ENCODE measurements at regions not wholly inside any gene's neighbourhood (a gene's known extent, or its start where the extent isn't known, plus 50 kb on each side); places are given as distances from the start of the nearest gene placed in this dataset.
A peak's percentile ranks its signal among the peaks of the same experiment; 100 is the strongest.

- no peak for DNase-seq (ENCODE audit: low read depth)
Measured at GRCh38 chr5:133686566-133686965, 74.2 kb upstream of the FSTL4 start.

DNA sequence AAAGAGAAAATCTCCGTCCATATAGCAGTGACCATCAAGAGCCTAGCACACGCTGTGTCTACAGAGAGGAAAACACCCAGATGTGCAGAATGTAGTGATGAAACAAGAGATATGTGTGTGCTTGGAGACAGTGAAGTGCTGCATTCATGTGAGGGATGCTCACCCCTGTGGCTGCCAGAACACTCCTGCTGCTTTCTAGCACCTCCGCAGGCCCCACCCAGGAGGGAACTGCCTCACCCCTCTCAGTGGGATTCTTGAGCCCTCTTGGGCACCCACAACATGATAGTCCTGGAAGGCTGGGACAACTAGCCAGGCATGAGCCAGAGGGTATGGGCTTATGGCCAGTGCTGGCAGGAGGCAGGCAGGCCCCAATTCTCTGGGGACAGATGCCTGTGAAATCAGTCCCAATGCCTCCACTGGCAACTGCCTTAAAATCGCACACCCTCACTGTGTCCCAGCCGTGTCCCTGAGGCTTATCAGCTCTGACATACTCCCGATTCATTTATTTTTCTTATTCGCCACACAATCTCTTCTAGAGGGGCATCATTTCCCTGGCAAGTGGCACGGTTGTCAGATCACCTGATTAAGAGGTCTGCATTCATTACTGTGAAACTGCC is 73.2 kb upstream of the FSTL4 start:
- no peak for DNase-seq (ENCODE audit: low read depth)

DNA sequence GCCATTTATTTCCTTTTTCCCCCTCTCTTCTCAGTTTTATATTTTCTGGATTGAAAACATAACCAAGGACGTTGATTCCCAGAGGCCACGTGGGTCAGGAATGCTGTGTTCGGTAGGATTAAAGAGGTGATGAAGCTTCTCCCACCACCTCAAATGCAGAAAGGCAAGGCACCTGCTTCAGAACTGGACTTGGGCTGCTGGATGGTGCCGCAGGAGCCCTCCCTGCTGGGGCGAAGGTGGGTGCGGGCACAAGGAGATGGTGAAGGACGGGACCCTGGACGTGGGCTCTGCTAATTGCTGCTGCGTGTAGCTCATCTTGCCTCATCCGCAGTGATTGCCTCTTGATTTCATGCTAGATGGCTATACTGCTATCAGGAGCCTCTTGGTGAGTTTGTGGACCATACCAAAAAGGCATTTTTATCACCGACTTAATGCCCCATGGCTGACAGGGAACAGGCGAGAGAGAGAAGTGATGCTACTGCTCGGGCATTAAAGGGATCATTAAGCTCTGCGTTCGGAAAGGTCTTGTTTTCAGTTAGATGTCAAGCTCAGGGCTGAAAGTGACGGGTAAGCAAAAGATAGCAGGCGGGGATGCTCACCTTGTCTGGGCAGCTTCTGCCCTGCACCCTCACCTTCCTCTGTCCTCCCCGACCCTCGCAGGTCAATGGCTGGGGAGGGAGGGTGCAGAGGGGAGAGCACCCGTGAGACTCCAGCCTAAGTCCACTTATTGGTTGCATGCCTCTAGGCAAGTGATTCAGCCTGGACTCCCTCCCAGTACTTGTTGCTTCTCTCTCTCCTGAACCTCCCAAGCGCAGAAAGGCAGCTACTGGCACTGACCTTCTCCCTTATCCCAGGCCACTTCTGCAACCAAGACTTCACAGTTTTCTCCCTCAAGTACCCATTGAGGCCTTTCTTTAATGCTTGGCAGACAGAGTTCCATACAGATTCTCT is 71.6 kb upstream of the FSTL4 start:
- peak; percentile 3 for DNase-seq (ENCODE audit: low read depth)

DNA sequence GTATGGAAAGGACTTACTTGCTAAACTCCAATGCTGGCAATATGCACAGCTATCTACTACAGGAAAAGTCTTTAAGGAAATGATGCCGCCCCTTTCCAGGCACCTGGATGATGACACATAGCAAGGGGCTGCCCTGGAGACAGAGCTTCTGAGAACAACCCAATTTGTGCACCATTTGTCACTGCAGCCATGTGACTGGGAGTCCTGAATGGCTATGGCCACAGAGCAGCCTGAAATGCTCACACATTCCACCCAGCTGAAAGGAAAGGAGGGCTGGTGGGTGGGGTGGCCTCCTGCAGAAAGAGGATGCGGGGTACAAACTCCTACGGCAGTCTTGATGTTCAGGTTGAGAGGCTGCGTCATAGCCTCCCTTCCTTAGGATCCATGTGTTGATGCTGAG is 70.1 kb upstream of the FSTL4 start:
- DNase-seq (ENCODE audit: low read depth): no peak

DNA sequence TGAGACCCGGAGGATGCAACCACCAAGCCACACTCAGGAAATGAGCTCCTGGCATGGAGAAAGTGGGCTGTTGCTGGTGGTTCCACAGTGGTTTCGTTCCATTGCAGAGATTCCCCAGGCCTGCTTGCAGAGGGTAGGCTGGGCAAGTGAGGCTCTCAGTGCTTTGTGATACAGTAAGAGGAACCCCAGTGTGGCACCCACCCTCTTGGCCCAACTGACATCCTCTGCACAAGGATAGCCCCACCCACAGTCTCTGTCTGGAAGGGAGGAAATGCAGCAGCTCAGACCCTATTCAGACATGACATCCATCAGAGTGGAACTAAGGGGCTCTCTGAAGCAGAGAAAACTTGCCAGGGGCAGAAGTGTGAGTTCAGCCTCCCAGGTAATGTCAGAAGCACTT is 69.6 kb upstream of the FSTL4 start:
- DNase-seq (ENCODE audit: low read depth): no peak

DNA sequence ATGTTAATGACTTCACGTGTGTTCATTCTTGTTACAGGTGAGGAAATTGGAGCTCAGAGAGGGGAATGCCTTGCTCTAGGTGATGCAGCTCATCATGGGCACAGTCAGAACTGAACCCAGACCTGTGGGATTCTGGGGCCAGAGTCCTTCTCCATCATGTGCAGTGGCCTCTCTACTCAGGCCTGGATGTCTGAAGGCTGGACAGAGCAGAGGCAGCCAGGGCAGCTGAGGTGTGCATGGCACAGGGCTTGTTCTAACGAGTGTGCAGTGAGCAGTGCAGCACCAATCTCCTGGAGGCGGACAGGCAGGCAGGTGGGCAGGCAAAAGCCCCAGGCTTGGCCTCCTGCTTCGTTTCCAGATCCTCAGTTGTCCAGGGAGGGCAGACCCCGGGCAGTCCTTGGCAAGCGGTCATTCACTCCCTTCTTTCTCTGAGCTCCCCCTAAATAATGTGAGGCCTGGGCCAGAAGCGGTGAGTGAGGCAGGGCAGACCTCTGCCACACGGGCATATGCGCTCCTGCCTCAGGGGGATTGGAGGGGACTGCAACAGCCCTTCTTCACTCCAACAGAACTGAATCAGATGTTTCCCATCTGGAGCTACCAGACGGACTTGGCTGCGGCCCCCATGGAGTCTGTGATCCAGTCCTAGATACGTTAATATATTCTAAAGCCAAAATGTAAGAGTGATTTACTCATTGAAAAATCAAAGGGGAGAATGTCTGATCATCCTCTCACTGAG is 68.7 kb upstream of the FSTL4 start:
- no peak for DNase-seq (ENCODE audit: low read depth)

DNA sequence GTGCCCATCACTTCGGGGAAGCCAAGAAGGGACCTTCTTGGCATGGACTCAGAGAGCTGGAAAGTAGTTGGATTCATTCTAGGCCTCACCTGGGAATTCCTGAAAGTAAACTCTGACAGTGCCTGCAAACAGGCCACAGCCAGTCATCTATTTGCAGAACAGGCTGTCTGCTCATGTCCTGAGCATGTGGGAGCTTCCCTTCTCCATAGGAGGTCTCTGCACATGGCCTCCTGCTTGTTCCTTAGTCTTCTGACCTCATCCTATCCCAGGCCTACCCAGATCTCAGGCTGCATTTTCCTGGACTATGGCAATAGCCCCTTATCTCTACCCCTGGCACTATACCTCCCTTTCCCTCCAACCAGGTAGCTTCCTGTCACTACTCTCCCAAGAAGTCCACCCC is 67.2 kb upstream of the FSTL4 start:
- no peak for DNase-seq (ENCODE audit: low read depth)

DNA sequence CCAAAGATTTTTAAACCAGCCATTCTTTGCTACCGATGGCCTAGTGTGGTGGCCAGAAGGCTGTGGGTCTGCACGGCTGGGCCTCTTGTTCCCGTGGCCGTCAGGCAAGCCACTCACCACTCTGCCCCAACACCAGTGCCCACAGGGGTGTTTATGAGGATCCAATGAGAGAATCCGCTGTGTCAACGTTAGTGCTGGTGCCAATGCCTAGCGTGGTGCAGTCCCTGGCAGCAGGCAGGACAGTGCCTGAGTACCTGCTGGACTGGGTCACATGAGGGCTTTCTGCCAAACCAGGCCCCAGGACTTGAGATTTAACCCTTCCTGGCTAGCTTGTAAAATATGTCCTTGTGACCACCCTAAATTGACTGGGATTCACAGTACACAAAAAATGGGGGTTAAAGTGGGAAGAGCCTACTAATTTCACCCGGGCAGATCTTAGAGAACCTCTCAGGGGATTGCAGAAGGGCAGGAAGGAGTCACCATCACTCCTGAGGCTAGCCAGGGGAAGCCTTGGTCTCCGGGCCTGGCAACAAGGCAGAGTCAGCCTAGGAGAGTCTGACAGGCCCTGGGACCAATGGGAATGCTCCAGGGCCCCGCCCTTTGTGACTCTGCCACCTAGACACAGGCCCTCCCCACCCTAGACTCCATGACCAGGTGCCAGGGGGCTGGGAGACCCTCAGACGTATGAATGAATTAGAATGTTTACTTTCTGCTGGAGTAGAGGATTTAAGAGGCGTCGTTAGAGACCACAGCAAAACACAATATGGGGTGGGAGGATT is 63.2 kb upstream of the FSTL4 start:
- no peak for DNase-seq (ENCODE audit: low read depth)

DNA sequence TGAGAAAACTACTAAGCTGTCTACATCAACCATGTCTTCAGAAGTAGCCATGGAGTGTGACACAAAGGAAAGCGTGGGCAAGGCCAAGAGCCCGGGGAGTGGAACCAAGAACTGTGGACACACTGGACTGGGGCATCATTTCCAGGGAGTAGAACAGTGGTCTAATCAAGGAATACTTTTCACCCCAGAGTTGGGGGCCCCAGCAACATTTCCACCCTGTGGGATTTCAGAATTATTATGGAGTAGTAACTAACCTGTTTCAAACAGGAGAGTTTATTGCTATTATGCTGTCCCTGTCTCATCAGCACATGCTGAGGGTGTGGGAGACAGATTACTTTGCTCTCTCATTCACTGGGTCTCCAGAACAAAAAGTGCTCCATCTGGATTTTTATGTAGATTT is 58.0 kb upstream of the FSTL4 start:
- DNase-seq (ENCODE audit: low read depth): no peak

- no peak for DNase-seq (ENCODE audit: low read depth)
Measured at GRCh38 chr5:133669472-133669871, 57.1 kb upstream of the FSTL4 start.

DNA sequence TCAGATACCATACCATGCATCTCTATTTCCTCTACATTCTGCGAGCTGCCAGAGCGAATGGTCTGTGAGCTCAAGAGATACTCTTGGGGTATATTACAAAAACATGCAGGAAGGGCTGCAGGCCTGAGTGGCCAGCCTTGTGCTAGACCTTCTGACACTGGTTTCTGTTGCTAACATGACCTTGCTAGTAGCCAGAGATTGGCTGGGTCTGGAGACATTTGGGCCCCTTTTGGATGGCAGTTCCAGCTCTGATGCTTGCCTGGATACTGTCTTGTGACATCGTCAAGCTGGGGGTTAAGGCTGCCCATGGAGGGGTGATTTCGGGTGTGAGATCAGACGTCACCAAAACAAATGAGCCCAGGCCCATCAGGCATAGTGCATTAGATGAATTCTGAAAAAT is 56.1 kb upstream of the FSTL4 start:
- DNase-seq (ENCODE audit: low read depth): no peak

DNA sequence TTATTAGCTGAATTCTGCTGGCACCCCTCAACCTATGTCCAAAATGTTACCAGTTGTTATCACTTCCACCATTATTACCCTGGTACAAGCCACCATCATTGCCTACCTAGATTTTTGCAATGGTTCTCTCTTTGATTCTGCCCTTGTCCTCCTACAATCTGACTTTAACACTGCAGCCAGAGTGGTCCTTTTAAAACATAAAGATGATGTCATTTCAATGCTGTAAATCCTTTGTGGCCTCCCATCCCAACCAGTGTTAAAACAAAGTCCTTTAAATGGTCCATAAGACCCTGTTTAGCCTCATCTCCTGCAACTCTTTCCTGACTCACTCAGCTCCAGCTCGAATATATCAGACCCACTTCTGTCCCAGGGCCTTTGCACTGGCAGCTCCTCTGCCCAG is 54.9 kb upstream of the FSTL4 start:
- no peak for DNase-seq (ENCODE audit: low read depth)

DNA sequence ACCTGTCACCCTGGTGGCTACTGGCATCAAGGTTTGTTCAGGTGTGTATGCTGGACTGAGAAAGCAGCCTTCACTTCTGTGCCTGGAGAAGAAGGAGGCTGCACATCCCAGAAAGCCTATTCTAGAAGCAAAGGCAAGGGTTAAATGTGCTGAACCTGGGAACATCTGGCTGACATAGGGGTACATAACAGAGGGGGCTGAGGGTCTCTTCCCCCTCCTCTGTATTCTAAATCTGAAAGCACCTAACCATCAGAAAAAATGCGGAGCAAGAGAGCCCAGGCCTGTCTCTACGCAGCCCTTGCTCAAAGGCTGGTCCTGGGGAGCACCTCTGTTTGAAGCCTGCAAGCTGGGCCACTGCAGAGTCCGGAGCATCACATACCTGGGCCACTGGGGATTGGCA is 53.2 kb upstream of the FSTL4 start:
- DNase-seq (ENCODE audit: low read depth): no peak

DNA sequence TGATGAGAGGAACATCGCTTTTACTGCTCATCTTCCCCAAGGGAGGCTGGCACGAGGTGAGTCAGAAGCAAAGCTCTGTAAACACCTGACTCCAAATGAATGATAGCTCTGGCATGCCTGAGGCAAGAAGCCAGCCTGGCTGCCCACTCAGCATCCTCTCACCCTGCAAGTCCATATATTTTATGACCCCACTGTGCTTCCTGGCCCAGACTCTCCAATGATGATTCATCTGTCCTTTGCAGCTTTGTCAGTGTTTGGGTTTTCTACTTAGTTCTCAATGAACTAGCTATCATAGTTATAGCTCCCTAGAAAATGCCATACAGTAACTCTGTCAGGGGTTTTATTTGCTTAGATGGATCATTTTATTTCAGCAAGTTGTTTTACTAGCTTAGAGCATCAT is 52.1 kb upstream of the FSTL4 start:
- DNase-seq (ENCODE audit: low read depth): peak; percentile 51

DNA sequence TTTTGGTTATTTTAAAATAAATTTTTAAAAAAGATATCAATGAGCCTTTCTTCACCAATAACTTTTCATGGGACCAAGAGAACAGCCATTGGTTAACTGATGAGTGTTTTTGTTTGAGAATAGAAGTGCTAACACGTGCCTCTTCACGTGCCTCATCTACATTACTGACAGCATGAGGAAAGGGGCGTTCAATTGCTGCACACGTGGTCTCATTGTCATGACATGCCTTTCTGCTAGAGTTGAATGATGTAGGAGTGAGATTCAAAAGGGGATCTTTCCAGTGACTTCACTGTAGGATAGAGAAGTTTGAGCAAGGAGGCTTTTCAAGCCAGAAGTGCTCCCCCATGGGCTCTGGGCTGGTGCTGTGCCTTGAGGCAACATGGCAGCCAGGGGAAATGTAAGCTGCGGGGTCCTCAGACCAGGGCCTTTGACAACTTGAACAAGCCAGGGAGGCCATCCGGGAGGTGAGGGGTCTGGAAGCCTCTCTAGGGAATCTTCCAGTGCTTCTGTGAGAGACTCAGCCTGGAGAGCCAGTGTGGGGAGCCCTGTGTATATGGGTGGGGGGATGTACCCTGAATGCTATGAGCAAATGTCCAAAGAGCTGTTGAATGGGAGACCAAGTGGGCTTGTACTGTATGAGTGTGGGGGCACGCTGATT is 51.2 kb upstream of the FSTL4 start:
- no peak for DNase-seq (ENCODE audit: low read depth)

DNA sequence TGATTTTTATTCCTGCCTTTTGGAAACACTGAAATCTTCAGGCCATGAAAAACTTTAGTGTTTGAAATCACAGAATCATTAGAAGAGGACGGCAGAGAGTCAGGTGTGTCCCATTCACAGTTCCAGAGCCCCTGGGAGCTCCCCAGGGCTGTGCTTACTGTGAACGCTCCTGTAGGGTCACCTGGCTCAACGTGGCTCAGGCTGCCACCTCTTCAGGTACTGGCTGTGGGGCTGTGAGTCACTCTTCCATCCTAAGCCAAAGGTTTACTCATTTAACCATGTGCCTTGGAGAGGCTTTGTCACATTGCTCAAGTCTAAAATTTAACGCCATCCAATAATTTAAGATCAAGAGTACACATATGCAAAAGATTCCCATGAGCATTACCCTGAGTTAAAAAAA is 50.2 kb upstream of the FSTL4 start:
- peak; percentile 14 for DNase-seq (ENCODE audit: low read depth)
